Ecto neural progenitor cell (in vitro differentiated cells): ENCODE measurements at regions not wholly inside any gene's neighbourhood (a gene's known extent, or its start where the extent isn't known, plus 50 kb on each side); places are given as distances from the start of the nearest gene placed in this dataset.
"Not testable (repeated sequence)": the region's sequence is repeated elsewhere in the genome, so short reads cannot be mapped to it uniquely, and the experiment has no call there.

ENCODE experiments used
- DNase-seq: peaks from one replicate; pipeline ENCODE4 v3.0.0-alpha.2; 2018; ENCODE audit warnings: low spot score

DNA sequence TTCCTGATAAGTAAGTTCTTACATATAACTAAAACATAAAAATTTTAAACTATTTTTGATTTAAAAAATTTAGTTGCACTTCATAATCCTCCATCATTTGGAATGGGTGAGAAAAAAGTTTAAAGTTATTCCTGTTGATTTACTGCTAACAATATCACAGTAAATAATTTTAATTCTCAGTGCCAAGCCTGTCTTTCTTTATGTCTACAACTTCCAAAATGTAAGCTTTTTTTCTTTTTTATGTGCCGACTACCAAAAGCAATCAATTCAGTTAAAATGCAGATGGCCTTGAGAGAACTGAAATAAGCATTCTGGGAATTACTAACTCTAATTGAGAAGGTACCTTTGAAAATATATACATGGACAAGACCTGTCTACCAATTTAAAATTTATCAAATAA lies 1224.3 kb upstream of the B3GALT2 start:
- no peak for DNase-seq

DNA sequence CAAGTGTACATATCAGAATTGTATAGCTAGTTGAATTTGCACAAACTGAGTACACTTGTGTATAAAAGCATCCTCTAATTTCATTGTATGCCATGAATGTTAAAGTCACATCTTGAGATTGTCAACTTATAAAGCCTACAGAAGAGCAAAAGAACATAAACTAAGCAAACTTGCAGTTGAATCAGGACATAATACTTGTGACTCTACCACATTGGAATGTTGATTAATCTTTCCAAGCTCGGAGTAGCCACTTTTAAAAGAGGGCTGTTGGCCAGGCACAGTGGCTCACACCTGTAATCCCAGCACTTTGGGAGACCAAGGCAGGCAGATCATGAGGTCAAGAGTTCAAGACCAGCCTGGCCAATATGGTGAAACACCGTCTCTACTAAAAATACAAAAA lies 1220.8 kb upstream of the B3GALT2 start:
- not testable (repeated sequence) for DNase-seq

DNA sequence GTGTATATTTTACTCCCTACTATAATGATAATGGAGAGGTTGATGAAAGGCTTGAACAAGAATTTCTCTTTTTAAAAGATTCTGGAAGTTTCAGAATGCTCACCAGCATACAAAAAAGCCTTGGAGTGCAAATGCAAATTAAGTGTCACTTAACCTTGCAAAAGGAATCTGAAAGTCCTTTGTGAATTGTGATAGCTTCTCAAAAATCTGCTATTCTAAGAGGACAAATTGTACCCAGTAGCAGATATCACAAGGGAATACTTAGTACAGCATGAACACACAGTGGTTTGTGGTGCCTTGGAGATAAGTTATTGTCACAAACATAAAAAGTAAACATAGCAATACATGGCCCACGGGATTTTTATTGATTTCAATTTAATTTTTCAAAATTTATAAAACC lies 1208.3 kb upstream of the B3GALT2 start:
- DNase-seq = no peak

DNA sequence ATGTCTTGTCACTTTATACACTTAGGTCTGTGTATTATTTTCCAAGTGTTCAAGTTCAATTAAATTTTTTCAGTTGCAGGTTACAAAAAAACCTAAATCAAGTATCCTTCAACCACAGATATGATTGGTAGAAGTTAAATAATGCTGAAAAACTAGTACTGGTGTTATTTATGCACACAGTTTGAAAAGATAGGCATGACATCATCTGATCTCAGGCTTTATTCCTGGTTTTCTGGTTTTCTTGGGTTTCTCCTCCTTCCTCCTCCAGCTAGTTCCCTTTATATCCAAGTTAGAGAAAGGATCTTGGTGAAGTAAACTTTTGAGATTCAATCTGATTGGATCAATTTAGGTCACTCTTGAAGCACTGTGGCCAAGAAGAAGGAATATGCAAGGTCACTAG lies 1201.1 kb upstream of the B3GALT2 start:
- DNase-seq = no peak

DNA sequence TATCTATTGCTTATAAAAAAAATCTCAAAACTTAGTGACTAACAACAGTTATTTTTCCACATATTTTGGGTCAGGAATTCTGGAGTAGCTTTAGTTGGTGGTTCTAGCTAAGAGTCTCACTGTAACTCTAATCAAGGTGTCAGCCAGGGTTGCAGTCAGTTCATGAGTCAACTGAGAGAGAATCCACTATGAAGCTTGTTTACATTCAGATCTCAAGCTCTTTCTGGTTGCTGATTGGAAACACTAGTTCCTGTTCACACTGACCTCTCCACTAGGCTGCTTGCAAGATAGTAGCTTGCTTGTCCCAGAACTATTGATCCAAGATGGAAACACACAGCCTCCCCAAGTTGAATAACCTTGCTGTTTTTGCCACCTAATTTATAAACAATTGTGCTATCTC lies 1192.1 kb upstream of the B3GALT2 start:
- no peak for DNase-seq

DNA sequence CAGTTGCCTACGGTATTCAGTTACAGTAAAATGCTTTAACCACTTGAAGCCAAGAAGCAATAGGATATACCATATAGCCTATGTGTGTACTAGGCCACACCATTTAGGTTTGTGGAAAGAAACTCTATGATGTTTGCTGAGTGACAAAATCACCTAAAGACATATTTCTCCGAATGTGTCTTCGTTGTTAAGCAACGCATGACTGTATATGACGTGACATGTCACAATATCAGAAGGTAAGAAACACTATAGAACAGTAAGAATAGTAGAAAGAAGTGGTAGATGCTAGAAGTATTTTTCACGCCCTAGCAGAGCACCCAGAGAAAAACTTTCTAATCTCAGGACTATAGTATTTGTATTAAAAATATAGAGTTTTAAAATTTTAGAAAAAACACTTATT lies 1188.2 kb upstream of the B3GALT2 start:
- no peak for DNase-seq

DNA sequence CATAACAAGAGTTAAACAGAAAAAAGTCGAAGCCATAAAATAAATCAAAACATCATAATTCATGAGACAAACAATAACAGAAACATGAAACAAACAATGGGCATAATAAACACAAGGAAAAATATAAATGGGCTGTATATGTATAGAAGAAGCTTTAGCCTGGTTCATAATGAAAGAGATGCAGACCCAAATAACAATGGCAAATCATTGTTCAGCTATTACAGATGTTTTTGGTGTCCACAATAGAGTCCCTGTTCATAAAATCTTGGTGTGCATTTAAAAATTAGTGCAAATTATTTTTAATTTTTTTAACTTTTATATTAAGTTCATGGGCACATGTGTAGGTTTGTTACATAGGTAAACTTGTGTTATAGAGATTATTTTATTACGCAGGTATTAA lies 1185.9 kb upstream of the B3GALT2 start:
- DNase-seq = no peak

DNA sequence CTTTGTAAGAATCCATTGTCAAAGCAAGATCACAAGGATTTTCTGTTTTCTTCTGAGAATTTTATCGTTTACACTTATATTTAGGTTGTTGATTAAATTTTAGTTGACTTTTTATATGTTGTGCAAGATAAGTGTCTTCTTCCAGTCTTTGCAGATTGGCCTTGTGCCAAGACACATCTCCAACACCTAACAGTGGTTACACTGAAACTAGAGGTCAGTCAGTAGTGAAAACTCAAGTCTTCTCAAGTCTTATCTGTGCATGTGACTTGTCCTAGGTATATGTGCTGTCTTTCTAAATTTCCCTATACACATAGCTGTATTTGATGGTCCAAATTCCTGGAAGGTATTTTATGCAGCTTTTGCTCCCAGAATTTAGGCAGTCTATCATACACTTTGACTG lies 1183.2 kb upstream of the B3GALT2 start:
- DNase-seq = no peak

DNA sequence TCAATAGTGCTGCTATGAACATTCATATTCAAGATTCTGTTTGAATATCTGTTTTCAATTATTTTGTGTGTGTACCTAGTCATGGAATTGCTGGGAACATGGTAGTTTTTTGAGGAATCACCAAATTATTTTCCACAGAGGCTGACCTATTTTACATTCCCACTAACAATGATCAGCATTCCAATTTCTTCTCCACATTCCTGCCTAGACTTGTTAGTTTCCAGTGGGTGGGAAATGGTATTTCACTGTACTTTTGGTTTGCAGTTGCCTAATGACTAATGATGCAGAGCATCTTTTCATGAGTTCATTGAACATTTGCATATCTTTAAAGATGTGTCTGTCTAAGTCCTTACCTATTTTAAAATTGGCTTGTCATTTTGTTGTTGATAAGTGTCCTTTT lies 1182.6 kb upstream of the B3GALT2 start:
- DNase-seq = no peak

DNA sequence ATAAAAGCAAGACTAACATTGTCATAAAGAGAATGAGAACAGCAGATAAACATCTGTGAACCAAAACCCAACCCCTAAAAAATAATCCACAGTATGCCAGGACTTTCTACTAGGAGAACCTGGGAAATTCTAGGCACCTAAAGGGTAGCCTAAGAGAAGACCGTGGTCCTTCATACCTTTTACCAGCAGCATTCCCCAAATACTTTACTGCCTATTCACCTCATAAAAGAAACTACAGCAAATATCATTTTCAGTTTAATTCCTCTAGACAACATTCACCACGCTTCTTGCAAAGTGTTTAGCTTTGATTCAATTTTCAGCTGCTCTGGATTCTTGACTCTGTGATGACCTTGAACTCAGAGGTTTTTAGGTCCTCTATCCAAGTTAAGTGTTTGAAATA lies 1180.7 kb upstream of the B3GALT2 start:
- no peak for DNase-seq

DNA sequence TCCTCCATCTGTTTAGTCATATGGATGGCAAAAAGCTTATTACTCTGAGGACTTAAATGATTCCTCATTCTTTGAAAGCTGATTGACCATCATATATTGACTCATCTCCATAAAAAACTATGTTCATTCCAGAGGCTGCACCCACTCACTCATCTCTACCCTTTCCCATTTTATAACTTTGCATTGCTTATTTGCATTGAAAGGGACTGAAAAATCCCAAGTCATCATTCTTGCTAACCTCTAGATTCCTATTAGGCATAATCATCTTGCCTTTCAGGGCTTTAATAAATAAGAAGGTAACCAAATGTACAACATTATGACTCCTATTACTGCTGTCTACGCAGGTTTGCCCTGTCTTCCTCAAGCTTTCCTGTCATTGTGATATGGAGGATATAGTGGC lies 1180.3 kb upstream of the B3GALT2 start:
- no peak for DNase-seq

DNA sequence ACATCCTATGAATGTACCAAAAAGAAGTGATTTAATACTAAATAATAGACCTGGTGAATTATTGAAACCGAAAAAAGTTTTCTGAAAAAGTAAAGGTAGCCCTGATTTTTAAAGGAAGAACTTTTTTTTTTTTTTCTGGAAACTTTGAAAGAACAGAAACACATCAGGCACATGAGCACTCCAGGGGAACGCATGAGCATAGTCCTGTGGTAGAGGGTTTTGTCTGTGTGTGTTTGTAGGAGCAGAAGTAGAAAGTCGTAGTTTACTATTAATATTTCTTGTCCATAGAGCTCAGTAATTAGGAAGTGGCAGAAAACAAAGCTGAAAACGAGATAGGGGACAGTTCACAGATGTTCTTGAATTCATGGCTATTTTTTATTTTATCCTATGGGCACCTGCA lies 1175.9 kb upstream of the B3GALT2 start:
- DNase-seq = no peak

DNA sequence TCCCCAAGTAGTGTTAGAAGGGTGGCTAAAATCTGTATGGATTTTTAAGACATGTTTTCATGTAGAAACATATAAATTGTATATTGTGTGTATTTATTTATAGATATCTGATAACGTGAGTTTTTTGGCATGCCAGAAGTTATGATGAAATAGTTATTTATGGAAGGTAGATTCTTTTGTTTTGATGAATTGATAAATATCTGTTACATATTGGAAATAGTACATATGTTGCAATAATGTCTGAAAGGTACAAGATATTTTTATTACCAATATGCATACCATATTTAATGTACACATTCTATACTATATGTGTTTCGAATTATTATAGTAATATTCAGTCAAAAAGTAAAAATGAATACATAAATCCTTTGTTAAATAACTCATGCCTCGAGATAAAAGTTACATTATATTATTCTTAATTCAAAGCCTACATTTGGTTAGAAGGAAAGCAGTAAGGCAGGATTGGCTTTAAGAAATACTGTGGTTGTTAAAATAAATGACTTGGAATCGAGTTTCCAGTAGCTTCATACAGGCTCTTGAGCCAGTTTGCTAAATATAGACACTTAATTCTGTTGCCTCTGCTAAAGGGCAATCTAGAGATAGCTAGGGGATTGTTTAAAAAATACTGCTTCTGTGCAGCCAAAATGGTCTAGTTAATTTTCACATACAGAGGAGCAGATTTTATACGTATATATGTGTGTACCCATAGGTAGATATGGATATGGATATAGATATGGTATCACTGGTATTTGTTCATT lies 1175.1 kb upstream of the B3GALT2 start:
- DNase-seq = no peak

DNA sequence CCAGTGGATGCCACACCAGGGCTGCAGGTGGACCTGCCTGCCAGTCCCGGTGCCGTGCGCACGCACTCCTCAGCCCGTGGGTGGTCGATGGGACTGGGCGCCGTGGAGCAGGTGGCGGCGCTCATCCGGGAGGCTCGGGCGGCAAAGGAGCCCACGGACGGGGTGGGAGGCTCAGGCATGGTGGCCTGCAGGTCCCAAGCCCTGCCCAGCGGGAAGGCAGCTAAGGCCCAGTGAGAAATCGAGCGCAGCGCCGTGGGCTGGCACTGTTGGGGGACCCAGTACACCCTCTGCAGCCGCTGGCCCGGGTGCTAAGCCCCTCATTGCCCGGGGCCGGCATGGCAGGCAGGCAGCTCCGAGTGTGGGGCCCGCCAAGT lies 1171.8 kb upstream of the B3GALT2 start:
- no peak for DNase-seq

DNA sequence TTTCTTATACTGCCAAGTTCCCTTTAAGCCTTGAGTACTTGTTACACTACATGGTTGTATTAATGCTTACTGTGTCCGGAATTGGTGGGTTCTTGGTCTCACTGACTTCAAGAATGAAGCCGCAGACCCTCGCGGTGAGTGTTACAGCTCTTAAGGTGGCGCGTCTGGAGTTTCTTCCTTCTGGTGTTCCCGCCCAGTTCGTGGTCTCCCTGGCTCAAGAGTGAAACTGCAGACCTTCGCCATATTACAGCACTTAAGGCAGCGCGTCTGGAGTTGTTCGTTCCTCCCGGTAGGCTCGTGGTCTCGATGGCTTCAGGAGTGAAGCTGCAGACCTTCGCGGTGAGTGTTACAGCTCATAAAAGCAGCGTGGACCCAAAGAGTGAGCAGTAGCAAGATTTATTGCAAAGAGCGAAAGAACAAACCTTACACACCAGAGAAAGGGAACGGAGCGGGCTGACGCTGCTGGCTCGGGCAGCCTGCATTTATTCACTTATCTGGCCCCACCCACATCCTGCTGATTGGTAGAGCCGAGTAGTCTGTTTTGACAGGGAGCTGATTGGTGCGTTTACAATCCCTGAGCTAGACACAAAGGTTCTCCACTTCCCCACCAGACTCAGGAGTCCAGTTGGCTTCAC lies 1171.3 kb upstream of the B3GALT2 start:
- DNase-seq = not testable (repeated sequence)

DNA sequence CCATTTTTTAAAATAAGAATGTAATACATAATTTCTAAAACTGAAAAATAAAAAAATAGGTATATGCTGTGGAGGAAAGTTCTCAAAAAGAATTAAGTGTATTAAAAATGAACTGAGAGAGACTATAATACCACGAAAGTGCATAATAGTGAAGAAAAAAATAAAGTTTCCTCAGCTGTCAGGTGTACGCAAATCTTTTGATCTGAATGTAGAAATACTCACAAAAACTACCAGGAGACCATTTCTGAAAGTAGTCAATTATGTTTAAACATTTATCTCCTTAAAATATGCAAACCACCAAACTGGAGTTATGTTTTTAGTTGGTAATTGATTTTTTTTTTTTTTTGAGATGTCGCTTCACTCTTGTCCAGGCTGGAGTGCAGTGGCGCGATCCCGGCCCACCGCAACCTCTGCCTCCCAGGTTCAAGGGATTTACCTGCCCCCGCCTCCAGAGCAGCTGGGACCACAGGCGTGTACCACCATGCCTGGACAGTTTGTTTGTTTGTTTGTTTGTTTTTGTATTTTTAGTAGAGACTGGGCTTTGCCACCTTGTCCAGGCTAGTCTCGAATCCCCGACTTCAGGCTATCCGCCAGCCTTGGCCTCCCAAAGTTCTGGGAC lies 1169.2 kb upstream of the B3GALT2 start:
- no peak for DNase-seq

DNA sequence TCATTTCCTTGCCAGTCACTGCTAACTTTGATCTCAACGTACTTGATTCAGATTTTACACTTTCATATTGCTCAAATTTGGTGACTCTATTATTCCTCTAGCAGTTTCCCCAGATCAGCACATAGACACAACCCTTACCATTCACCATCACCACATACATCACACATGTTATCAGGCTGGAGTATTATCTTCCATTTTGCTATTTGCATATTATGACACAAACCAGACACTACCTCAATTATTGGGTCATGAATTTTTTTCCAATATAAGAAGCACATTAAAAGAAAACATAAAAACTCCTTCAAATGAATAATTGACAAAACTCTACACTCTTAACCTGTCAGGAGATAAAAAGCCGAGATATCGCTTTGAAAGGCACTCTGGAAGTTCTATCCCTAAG lies 1166.7 kb upstream of the B3GALT2 start:
- no peak for DNase-seq

DNA sequence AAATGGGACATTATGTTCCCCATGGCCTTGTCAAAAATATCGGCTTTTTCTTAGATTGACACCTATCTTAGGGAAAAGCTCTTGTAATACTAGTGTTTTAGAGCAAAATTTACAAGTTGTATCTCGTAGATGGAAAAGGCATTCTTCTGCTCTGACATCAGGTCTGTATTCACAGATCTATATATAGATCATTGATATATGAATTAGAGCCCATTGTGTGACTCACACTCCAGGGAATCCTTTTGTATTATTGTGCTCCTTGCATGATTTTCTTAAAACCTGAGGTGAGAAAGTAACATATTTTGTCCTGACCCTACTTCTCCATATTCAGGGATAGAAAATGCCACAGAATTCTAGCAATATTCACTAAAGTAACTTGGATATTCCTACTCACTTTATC lies 1160.8 kb upstream of the B3GALT2 start:
- no peak for DNase-seq

DNA sequence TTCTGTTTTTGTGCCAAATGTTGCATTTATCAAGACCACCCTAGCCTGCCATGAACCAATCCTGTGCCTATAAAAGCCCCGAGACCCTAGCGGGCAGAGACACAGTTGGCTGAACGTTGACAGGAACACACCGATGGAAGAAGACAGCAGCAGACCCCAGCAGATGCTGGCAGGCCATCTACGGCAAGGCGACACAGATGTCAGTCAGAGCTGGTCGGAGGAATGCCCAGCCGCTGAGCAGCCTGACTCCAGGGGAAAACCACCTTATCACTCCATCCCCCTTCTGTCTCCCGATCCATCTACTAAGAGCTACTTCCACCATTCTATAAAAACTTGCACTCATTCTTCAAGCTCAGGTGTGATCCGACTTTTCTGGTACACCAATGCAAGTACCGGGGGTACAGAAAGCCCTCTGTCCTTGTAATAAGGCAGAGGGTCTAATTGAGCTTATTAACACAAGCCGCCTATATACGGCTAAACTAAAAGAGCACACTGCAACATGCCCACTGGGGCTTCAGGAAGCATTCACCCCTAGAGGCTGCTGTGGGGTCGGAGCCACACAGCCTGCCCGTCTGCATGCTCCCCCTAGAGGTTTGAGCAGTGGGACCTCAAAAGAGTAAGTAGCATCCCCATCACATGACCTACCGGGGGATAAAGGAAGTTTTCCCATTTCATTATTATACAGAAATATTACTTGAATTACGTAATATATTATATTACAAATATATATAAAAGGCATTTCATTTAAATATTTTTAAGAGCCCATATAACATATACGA lies 1156.3 kb upstream of the B3GALT2 start:
- DNase-seq = no peak

DNA sequence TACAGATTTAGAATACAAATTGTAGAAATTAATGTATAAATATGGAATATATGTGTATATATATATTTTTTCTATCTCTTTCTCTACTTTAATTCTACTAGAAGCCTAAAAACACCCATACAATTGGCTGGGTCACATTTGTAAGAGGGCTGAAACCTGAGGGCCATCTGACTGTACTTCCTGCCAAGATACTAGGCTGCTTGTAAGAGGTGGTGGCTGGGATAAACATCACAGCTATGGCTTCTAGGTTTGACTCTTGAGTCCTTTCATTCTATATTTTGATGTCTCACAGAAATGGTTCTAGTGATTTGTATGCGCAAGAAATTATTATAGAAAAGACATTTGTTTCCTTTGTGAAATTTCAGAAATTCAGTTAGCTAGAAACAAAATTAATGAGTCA lies 1155.2 kb upstream of the B3GALT2 start:
- DNase-seq = no peak

DNA sequence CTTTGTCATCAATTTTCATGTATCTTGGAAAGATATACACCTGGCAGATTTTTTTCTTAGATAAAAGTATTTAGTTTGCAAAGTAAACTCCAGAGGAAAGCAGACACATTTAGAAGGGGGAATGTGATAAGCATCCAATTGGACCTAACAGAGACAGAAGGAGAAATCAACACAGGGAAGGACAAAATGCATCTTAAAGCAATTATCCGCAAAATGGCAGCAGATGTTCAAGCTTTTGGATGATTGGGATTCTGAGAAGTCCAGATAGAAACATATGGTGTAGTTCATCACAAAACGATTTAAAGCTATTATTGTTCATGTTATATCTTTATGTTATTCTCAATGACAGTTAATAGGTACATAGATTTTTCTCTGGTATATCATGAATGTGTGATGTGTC lies 1153.1 kb upstream of the B3GALT2 start:
- DNase-seq = no peak

DNA sequence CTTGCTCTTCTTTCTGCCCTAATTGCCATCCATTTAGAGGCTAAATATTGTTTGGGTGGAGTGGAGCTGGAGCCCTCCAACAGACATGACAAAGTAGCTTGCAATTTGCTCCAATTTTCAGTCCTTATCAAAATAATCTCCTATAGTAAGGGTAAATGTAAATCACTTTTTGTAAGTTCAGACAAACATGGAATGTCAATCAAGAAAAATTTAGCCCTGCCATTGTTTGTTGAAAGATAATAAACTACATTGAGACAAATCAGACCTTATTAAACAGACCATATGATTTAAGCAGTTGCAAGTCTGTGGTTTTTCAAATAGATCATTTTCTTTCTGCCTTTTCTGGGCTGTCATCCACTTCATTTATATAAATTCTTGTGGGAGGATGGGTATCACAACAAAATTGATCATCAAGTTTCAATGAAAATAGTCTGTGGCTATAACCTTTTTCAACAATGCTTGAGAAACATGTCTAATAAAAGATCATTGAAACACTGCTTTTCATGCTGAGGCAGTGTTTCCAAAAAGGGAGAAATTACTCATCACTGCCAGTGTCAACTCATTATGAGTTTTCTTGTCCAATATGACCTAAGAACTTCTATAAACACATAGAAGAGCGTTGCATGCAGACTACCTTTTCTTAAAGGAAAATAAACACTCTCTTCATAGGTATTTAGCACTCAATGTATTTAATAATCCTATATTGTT lies 1152.0 kb upstream of the B3GALT2 start:
- no peak for DNase-seq
